HG02870 (cell line): ENCODE measurements at regions not wholly inside any gene's neighbourhood (a gene's known extent, or its start where the extent isn't known, plus 50 kb on each side); places are given as distances from the start of the nearest gene placed in this dataset.

Experiments
- ATAC-seq: cut with Tn5 transposase; IDR thresholded peaks from one replicate; pipeline ENCODE4 v1.9.1; 2021; ENCODE audit warnings: mild to moderate bottlenecking, moderate library complexity; ENCODE audit not compliant: unreplicated experiment

- no peak for ATAC-seq
Measured at GRCh38 chr16:66152823-66153393, 213.6 kb upstream of the CDH5 start.

DNA sequence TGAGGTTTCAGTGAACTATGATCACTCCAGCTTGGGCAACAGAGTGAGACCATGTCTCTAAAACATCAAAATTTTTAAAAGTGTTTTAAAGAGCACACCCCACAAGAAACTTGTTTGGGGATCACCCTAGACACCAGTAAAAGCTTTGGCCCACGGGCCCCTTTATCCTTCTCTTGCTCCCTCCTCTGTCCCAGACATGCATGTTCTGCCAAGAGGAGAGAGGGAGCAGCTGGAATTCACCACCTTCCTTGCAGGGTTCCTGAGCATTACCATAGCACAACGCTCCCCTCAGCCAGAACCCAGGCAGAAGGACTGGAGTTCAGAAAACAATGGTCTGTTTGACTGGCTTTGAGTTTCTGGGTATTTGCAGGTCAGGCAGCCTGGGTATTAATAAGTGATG, 214.3 kb upstream of the CDH5 start:
- ATAC-seq = no peak

DNA sequence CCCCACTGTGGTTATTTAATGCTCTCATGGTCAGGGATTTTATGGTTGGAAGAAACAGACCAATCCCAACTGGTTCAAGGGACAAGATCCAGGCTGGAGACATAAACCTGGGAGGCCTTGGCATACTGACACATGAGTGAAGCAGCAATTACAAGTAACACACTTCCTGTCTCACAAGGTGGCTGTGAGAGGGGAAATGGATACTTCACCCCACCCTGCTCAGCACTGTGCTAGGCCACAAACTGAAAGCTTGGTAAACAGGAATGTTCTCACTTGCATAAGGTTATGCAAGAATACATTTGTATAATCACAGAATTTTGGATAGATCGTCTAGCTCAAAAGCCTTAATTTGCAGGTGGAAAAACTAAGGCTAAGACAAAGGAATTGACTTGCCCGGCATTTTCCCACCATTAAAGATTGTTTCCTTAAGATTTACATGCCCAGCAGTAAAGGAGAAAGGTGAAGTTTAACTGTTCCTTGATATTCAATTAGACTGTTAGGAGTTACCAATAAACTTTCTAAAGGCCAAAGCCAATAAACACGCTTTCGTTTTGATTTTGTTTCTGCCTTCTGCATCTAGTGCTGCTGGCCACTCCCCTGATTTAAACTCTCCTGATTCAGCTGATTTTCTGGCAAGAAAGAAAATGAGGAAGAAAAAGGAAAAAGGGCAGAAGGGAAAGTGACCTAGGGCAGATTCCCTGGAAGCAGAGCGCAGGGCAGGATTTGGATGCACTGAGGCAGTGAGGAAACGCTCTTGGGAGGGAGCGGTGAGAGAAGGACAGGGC, 215.6 kb upstream of the CDH5 start:
- no peak for ATAC-seq

- no peak for ATAC-seq
Measured at GRCh38 chr16:66147291-66147690, 219.2 kb upstream of the CDH5 start.

GRCh38 chr16:66146798-66147197, 219.7 kb upstream of the CDH5 start:
- no peak for ATAC-seq

DNA sequence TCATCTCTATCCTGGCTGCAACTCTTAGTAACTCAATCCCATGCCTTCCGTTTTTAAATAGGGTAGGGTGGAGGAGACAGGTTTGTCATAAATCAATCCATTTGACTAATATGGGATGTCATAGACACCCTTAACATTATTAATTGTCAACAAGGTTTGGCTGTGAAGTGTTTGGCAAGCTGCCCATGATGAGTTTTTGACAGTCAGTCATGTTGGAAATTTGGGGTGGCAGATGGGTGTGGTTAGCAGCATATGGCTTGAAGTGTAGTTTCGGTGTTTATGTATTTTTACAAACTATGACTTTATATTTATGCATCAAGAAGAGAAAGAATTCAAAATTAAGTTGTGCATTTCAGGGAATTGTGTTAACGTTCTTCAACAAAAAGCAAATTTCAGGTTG, 221.8 kb upstream of the CDH5 start:
- ATAC-seq = no peak

GRCh38 chr16:66143415-66143814, 223.1 kb upstream of the CDH5 start:
- no peak for ATAC-seq

- ATAC-seq = no peak
Measured at GRCh38 chr16:66141885-66142284, 224.6 kb upstream of the CDH5 start.

GRCh38 chr16:66137853-66138252, 228.6 kb upstream of the CDH5 start:
- no peak for ATAC-seq

GRCh38 chr16:66136841-66137240, 229.7 kb upstream of the CDH5 start:
- ATAC-seq = no peak

DNA sequence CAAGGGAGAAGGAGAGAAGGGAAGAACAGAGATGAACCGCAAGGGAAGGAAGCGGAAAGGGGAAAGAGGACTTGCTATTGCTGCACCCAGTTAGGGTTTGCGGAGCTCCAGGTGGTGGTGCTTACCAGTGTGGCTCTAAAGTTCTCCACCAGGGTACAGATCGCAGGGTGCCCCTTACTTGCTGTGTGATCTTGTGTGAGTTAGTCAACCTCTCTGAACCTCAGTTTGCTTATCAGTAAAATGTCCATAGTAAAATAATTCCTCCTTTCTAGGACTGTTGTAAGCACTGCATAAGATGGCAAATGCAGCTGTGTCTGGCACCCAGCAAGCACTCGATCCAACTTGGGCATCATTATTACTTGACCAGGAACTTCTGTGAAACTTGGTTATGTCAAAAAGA, 230.7 kb upstream of the CDH5 start:
- ATAC-seq = no peak

GRCh38 chr16:66135421-66135831, 231.1 kb upstream of the CDH5 start:
- no peak for ATAC-seq

- ATAC-seq = no peak
Measured at GRCh38 chr16:66134875-66135274, 231.6 kb upstream of the CDH5 start.

DNA sequence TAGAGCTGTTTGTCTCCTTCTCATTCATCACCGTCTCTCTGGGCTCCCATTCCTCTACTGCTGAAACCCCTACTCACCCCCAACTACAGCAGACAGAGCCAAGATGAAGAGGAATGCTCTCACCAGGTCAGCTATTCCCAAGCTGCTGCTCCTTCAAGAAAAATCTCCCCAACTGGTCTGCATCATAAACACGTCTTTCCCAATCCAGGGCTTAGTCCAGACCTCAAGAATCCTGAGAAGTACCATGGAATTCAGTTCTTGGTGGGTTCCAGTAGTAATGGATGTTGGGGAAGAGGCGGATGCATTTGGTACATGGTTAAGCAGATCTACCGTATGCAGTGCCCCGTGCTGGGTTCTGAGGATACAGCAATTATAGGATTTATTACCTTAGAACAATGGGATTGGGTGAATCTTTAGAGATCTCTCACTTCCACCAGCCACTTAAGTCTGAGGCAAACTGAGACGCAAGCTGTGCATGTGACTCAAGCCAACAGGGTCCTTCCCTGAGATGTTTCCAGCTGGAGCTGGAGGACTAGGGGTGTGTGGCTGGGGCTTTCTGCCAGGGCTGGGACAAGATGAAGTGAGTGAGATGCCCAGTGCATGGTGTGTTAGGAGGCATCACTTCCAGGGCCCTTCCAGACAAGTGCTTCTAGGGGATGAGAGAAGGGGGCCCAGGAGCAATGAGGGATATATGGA, 232.7 kb upstream of the CDH5 start:
- no peak for ATAC-seq

GRCh38 chr16:66131895-66132294, 234.6 kb upstream of the CDH5 start:
- no peak for ATAC-seq

- ATAC-seq = no peak
Measured at GRCh38 chr16:66131156-66131807, 235.2 kb upstream of the CDH5 start.

DNA sequence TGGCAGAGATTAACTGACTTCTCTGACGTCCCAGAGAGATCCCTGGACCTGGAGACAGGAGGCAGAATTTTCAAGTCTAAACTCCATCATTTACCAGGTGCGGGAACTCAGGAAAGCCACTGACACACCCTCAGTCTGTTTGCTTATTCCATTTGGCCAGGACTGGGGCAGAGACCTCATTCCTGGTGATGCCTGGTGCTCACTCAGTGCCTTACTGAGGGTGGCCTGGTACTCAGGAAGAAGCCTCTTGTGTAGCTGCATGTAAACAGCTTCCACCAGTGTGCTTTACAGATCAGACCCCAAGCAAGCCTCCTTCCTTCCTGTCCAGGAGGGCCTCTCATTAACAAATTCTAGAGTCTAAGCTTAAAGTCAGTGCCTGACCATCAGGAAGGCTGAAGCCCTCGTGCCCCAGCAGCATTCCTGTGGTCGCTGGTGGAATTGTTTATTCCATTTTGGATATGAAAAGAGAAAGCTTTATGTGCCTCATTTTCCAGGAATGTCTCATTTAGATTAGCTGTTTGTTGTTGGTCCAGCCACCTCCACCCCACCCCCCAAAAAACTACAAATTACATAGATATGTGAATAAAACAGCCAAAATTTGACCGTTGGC, 236.1 kb upstream of the CDH5 start:
- ATAC-seq = no peak

- ATAC-seq = no peak
Measured at GRCh38 chr16:66129196-66129595, 237.3 kb upstream of the CDH5 start.

DNA sequence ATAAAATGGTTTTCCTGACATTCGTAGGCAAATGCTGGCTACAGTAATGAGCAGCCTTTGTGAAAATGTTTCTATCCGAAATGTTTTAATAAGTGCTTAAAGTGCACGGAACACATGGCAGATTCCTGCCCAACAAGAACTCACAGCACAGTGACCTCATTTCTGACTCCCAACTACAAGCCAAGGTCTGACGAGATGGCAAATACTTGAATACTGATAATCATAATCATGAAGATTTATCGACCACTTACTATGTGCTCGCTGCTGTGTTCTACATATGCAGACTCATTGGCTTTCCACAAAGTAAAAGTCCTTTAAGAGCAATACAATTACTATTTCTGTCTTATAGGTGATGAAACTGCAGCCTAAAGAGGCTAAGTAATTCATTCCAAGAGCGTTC, 238.1 kb upstream of the CDH5 start:
- no peak for ATAC-seq

GRCh38 chr16:66127459-66128370, 238.8 kb upstream of the CDH5 start:
- no peak for ATAC-seq
